ENCODE measurements at regions not wholly inside any gene's neighbourhood (a gene's known extent, or its start where the extent isn't known, plus 50 kb on each side); places are given as distances from the start of the nearest gene placed in this dataset.

GRCh38 chr14:71261206-71261605, 353.9 kb downstream of the PCNX1 start:
- TF ChIP-seq CTCF (IDR thresholded peaks at IDR 0.05) (no peak), POLR2A (IDR thresholded peaks at IDR 0.05) (no peak)
- Histone ChIP-seq H3K36me3 (no peaks in the 10 kb centered on the region), H3K9me3 (peaks cover 7 to 11% of the 10 kb centered on the region in 2 donors), H3K4me1 (no peaks in the 10 kb centered on the region), H3K4me3 (no peak overlapping the region), H3K27me3 (no peaks in the 10 kb centered on the region), H3K27ac (no peak overlapping the region)
- no peak for DNase-seq
- intact Hi-C loops (cut with DNase I; ENCODE audit: low total_unique reads) (no loop called here), in situ Hi-C loops (cut with MboI; ENCODE audit: low pct_ligation_motif_present in 1 of 4, low pct_unique_long_range_greater_than_20kb in 1 of 4, low sequenced_read_pairs in 3 of 4) (no loop called here)
- WGBS, 2 donors (ENCODE audit: low coverage in 1 of 2): 81 to 86% methylated on average over 2 of the region's 2 CpGs

GRCh38 chr14:71262441-71262840, 355.2 kb downstream of the PCNX1 start:
- Histone ChIP-seq H3K9me3 (peaks cover 7 to 11% of the 10 kb centered on the region in 2 donors), H3K27ac (no peak overlapping the region), H3K4me3 (no peak overlapping the region), H3K4me1 (peaks cover 0 to 4% (median under 1%) of the 10 kb centered on the region in 4 donors), H3K27me3 (no peaks in the 10 kb centered on the region), H3K36me3 (no peaks in the 10 kb centered on the region)
- in situ Hi-C loops (cut with MboI; ENCODE audit: low pct_ligation_motif_present in 1 of 4, low pct_unique_long_range_greater_than_20kb in 1 of 4, low sequenced_read_pairs in 3 of 4): no loop called here
- DNase-seq: no peak
- 88% methylated on average over 2 of the region's 2 CpGs; no CpG with 5 or more reads in 1 of the 2 donors for WGBS, 2 donors (ENCODE audit: low coverage in 1 of 2)
- intact Hi-C loops (cut with DNase I; ENCODE audit: low total_unique reads): no loop called here
- TF ChIP-seq EP300 (IDR thresholded peaks at IDR 0.05; ENCODE audit: low read depth): no peak
- TF ChIP-seq POLR2AphosphoS5 (IDR thresholded peaks at IDR 0.05): no peak
- TF ChIP-seq CTCF (IDR thresholded peaks at IDR 0.05): no peak
- no peak for TF ChIP-seq POLR2A (IDR thresholded peaks at IDR 0.05)

- in situ Hi-C loops (cut with MboI; ENCODE audit: low pct_ligation_motif_present in 1 of 4, low pct_unique_long_range_greater_than_20kb in 1 of 4, low sequenced_read_pairs in 3 of 4) (no loop called here), intact Hi-C loops (cut with DNase I; ENCODE audit: low total_unique reads) (no loop called here)
- DNase-seq: no peak
- H3K27ac ChIP-seq: no peak overlapping the region
- TF ChIP-seq POLR2AphosphoS5 (IDR thresholded peaks at IDR 0.05) (no peak), POLR2A (IDR thresholded peaks at IDR 0.05) (no peak), EP300 (IDR thresholded peaks at IDR 0.05; ENCODE audit: low read depth) (no peak), CTCF (IDR thresholded peaks at IDR 0.05) (no peak)
- no peaks in the 10 kb centered on the region for H3K27me3 ChIP-seq
- peaks cover 2% of the 10 kb centered on the region in 2 donors for H3K9me3 ChIP-seq
- WGBS, 2 donors (ENCODE audit: low coverage in 1 of 2): 96 to 100% methylated on average over 2 of the region's 2 CpGs
- H3K4me1 ChIP-seq: peaks cover 0 to 10% (median 3%) of the 10 kb centered on the region in 4 donors
- no peaks in the 10 kb centered on the region for H3K36me3 ChIP-seq
- H3K4me3 ChIP-seq: no peak overlapping the region
Observed at GRCh38 chr14:71264260-71264659, 357.0 kb downstream of the PCNX1 start.

GRCh38 chr14:71267007-71267513, 359.8 kb downstream of the PCNX1 start:
- H3K4me1 ChIP-seq: peaks cover 0 to 10% (median 3%) of the 10 kb centered on the region in 4 donors
- no peak overlapping the region for H3K27ac ChIP-seq
- H3K36me3 ChIP-seq: no peaks in the 10 kb centered on the region
- peaks cover 0 to 4% of the 10 kb centered on the region in 2 donors for H3K9me3 ChIP-seq
- H3K4me3 ChIP-seq: peak overlapping the region in 1 of 4 donors; percentile 31
- H3K27me3 ChIP-seq: no peaks in the 10 kb centered on the region
- TF ChIP-seq POLR2AphosphoS5 (IDR thresholded peaks at IDR 0.05): no peak
- no peak for TF ChIP-seq EP300 (IDR thresholded peaks at IDR 0.05; ENCODE audit: low read depth)
- no peak for TF ChIP-seq CTCF (IDR thresholded peaks at IDR 0.05)
- no peak for TF ChIP-seq POLR2A (IDR thresholded peaks at IDR 0.05)
- intact Hi-C loops (cut with DNase I; ENCODE audit: low total_unique reads) (no loop called here), in situ Hi-C loops (cut with MboI; ENCODE audit: low pct_ligation_motif_present in 1 of 4, low pct_unique_long_range_greater_than_20kb in 1 of 4, low sequenced_read_pairs in 3 of 4) (no loop called here)
- WGBS, 2 donors (ENCODE audit: low coverage in 1 of 2): 61 to 67% methylated on average over 5 of the region's 5 CpGs
- DNase-seq: no peak

Measured in transverse colon (tissue), 4 donors.